SK-N-SH (cell line): ENCODE measurements at regions not wholly inside any gene's neighbourhood (a gene's known extent, or its start where the extent isn't known, plus 50 kb on each side); places are given as distances from the start of the nearest gene placed in this dataset.

Source experiments
- CTCF ChIA-PET: fragments of 300-600, 350-600 bp; formaldehyde crosslinking; extraction: SDS; loops from one replicate; lab custom pipeline; 2021; lab: Yijun Ruan, JAX
- POLR2A ChIA-PET: fragments of 350-600 bp; sonication (Branson Sonifier 250); formaldehyde crosslinking; extraction: SDS; loops from one replicate; lab custom pipeline; 2020; ENCODE audit warnings: antibody characterized with exemption, inconsistent platforms; lab: Yijun Ruan, JAX
- DNase-seq: peaks from one replicate; pipeline ENCODE4 v3.0.0; 2012
- H2AFZ ChIP-seq: fragments of 200-600 bp; sonication (generic); 2 replicates; pipeline ENCODE4 v1.8.1; 2016; ENCODE audit warnings: antibody characterized with exemption, mild to moderate bottlenecking, low read depth
- H3F3A ChIP-seq: fragments of 200-600 bp; sonication (generic); replicated peaks from 2 replicates; pipeline ENCODE3; 2016; ENCODE audit warnings: antibody characterized with exemption, mild to moderate bottlenecking; ENCODE audit not compliant: insufficient read depth
- H3K27ac ChIP-seq, 2 experiments: fragments of 200-500 bp in 1 of 2; fragments of 200-600 bp in 1 of 2; sonication (Bioruptor generic) in 1 of 2; sonication (generic), shearing (Covaris generic) in 1 of 2; 2 replicates each; pipeline versions ENCODE4 v1.5.1 to v1.6.1; 2014 to 2016; ENCODE audit warnings: low read depth in 2 of 2, inconsistent platforms in 1 of 2, low read length in 1 of 2, mild to moderate bottlenecking in 1 of 2, mixed read lengths in 1 of 2
- H3K27me3 ChIP-seq: fragments of 200-600 bp; sonication (generic), shearing (Covaris generic); 2 replicates; pipeline ENCODE4 v1.6.1; 2016; ENCODE audit warnings: mixed run types; ENCODE audit not compliant: insufficient read depth
- H3K36me3 ChIP-seq, 2 experiments: fragments of 200-500 bp in 1 of 2; fragments of 200-600 bp in 1 of 2; sonication (Bioruptor generic) in 1 of 2; sonication (generic) in 1 of 2; replicated peaks in 1 of 2; 2 replicates each; pipeline versions ENCODE3 to v1.5.1; 2014 to 2016; ENCODE audit warnings: low read length in 1 of 2, mild to moderate bottlenecking in 1 of 2; ENCODE audit not compliant: insufficient read depth in 2 of 2, control insufficient read depth in 1 of 2
- H3K4me1 ChIP-seq, 2 experiments: fragments of 200-500 bp in 1 of 2; fragments of 200-600 bp in 1 of 2; sonication (Bioruptor generic) in 1 of 2; sonication (generic), shearing (Covaris generic) in 1 of 2; 2 replicates each; pipeline versions ENCODE4 v1.5.1 to v1.6.1; 2014 to 2016; ENCODE audit warnings: low read depth in 1 of 2, low read length in 1 of 2, mixed run types in 1 of 2; ENCODE audit not compliant: insufficient read depth in 2 of 2, control insufficient read depth in 1 of 2
- H3K4me2 ChIP-seq: fragments of 200-600 bp; sonication (generic), shearing (Covaris generic); 2 replicates; pipeline ENCODE4 v1.6.1; 2017; ENCODE audit warnings: mixed run types
- H3K4me3 ChIP-seq, 2 experiments: fragments of 200-500 bp in 1 of 2; fragments of 200-600 bp in 1 of 2; sonication (Bioruptor generic) in 1 of 2; sonication (generic), shearing (Covaris generic) in 1 of 2; 2 replicates each; pipeline versions ENCODE4 v1.5.1 to v1.8.1; 2014 to 2016; ENCODE audit warnings: low read depth in 2 of 2, inconsistent platforms in 1 of 2, low read length in 1 of 2, mild to moderate bottlenecking in 1 of 2, mixed read lengths in 1 of 2, moderate library complexity in 1 of 2
- H3K79me2 ChIP-seq: fragments of 200-600 bp; sonication (generic); 2 replicates; pipeline ENCODE4 v1.8.1; 2017; ENCODE audit warnings: mild to moderate bottlenecking; ENCODE audit not compliant: insufficient read depth
- H3K9ac ChIP-seq: fragments of 200-600 bp; sonication (generic); 2 replicates; pipeline ENCODE4 v1.6.1; 2017; ENCODE audit warnings: mixed run types
- H3K9me2 ChIP-seq: fragments of 200-600 bp; sonication (generic); 2 replicates; pipeline ENCODE4 v1.6.1; 2017; ENCODE audit warnings: mixed run types
- H3K9me3 ChIP-seq: fragments of 200-600 bp; sonication (generic); 2 replicates; pipeline ENCODE4 v1.6.1; 2017; ENCODE audit warnings: mixed run types, mild to moderate bottlenecking, moderate library complexity
- H4K20me1 ChIP-seq: fragments of 200-600 bp; sonication (generic); 2 replicates; pipeline ENCODE4 v1.6.1; 2017; ENCODE audit warnings: mild to moderate bottlenecking, mixed run types; ENCODE audit not compliant: insufficient read depth
- CHD2 ChIP-seq: fragments of 150-350 bp; IDR thresholded peaks from 2 replicates; pipeline ENCODE4 v1.6.1; 2018; ENCODE audit warnings: low read length; ENCODE audit not compliant: partially characterized antibody
- FOXM1 ChIP-seq: IDR thresholded peaks from 2 replicates; pipeline ENCODE4 v1.4.0; 2012; ENCODE audit warnings: low read depth, mild to moderate bottlenecking
- GATA2 ChIP-seq: sonication (generic); formaldehyde crosslinking; IDR thresholded peaks from 2 replicates; pipeline ENCODE4 v1.5.0; 2020; ENCODE audit warnings: mild to moderate bottlenecking, missing genetic modification reagents
- NFIC ChIP-seq: IDR thresholded peaks from 2 replicates; pipeline ENCODE4 v1.4.0; 2012; ENCODE audit warnings: borderline replicate concordance
- POLR2AphosphoS5 ChIP-seq: IDR thresholded peaks from 2 replicates; pipeline ENCODE4 v1.6.1; 2012; ENCODE audit warnings: low read depth, low read length
- RCOR1 ChIP-seq: fragments of 150-350 bp; IDR thresholded peaks from 2 replicates; pipeline ENCODE4 v1.6.1; 2017; ENCODE audit warnings: antibody characterized with exemption, low read length
- RFX5 ChIP-seq: IDR thresholded peaks from 2 replicates; pipeline ENCODE4 v1.6.1; 2012; ENCODE audit warnings: mild to moderate bottlenecking, improper control_type of control experiment, low read length
- RXRA ChIP-seq: IDR thresholded peaks from 2 replicates; pipeline ENCODE4 v1.4.0; 2012; ENCODE audit warnings: low read depth, mild to moderate bottlenecking, borderline replicate concordance
- SIN3A ChIP-seq: IDR thresholded peaks from 2 replicates; pipeline ENCODE4 v1.6.1; 2012; ENCODE audit warnings: low read depth, mild to moderate bottlenecking, low read length, moderate library complexity, borderline replicate concordance
- TEAD4 ChIP-seq: IDR thresholded peaks from 2 replicates; pipeline ENCODE4 v1.4.0; 2012; ENCODE audit warnings: mild to moderate bottlenecking, borderline replicate concordance; ENCODE audit not compliant: insufficient read depth
- WGBS: methylation state at CpG from one replicate; pipeline ENCODE4 v1.1.6; 2017; ENCODE audit warnings: low lambda C conversion rate; 5-methylcytosine and 5-hydroxymethylcytosine counted together
- TF ChIP-seq, protein P1 (sequence below): fragments of 150-350 bp; IDR thresholded peaks from 2 replicates; pipeline ENCODE4 v1.6.1; 2017; ENCODE audit warnings: antibody characterized with exemption, low read length, low read depth, borderline replicate concordance
- TF ChIP-seq, protein P2 (sequence below): fragments of 200-600 bp; sonication (generic); IDR thresholded peaks from 2 replicates; pipeline ENCODE4 v1.6.1; 2017; ENCODE audit warnings: antibody characterized with exemption, mild to moderate bottlenecking, moderate library complexity

DNA sequence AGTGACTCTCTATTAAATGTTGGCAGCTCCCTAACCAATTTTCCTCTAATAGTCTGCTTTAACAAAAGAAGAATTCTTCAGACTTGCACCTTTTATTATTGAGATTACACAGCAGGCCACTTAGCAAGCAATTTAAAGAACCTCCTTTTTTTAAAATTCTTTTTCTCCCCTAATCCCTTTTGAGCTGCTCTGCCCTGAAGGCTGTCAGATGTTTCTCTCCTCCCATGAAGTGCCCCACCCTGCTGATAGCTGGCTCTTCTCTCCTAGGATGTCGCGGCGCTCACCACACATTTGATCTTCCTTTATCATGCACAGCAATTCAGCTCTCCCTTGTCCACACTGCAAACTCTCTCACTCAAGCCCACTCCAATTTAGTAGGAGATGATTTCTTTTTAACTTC is 1471.1 kb upstream of the ACO1 start:
- Histone ChIP-seq H3K79me2 (no peaks in the 10 kb centered on the region), H2AFZ (no peak overlapping the region), H3K9me3 (no peaks in the 10 kb centered on the region), H4K20me1 (no peaks in the 10 kb centered on the region), H3K4me2 (no peak overlapping the region), H3K4me3 (no peak overlapping the region), H3K27ac (no peak overlapping the region), H3K36me3 (no peaks in the 10 kb centered on the region), H3K4me1 (no peaks in the 10 kb centered on the region), H3K27me3 (no peaks in the 10 kb centered on the region), H3K9ac (no peak overlapping the region), H3F3A (no peaks in the 10 kb centered on the region), H3K9me2 (no peaks in the 10 kb centered on the region)
- POLR2A ChIA-PET, result no interaction called here
- WGBS, result 97% methylated on average over 3 of the region's 3 CpGs
- TF ChIP-seq POLR2AphosphoS5 (no peak), FOXM1 (no peak), CHD2 (no peak)
- DNase-seq, result no peak
- CTCF ChIA-PET, result interaction anchor here (0.8 kb wide), 1 partner anchor 12 kb away, joined by 3 read pairs; no protein-coding TSS in a partner anchor

DNA sequence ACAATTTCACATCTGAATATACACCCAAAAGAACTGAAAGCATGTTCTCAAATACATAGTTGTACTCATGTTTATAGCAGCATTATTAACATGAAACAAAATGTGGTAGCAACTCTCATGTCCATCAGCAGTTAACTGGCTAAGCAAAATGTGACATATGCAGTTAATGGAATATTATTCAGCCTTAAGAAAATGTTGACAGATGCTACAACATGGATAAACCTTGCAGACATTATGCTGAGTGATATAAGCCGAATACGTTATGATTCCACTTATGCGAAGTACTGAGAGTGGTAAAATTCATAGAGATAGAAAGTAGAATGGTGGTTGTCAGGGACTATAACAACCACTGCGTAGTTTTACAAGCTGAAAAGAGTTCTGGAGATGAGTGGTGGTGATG is 1469.0 kb upstream of the ACO1 start:
- H2AFZ ChIP-seq, result no peak overlapping the region
- ChIA-PET POLR2A (no interaction called here), CTCF (no interaction called here)
- no peak overlapping the region for H3K9ac ChIP-seq
- H3K36me3 ChIP-seq, result no peaks in the 10 kb centered on the region
- H3K9me3 ChIP-seq, result no peaks in the 10 kb centered on the region
- H3K27ac ChIP-seq, result no peak overlapping the region
- H3F3A ChIP-seq, result no peaks in the 10 kb centered on the region
- TF ChIP-seq SIN3A (no peak), TEAD4 (no peak), NFIC (no peak), RFX5 (no peak)
- TF ChIP-seq, protein P1, sequence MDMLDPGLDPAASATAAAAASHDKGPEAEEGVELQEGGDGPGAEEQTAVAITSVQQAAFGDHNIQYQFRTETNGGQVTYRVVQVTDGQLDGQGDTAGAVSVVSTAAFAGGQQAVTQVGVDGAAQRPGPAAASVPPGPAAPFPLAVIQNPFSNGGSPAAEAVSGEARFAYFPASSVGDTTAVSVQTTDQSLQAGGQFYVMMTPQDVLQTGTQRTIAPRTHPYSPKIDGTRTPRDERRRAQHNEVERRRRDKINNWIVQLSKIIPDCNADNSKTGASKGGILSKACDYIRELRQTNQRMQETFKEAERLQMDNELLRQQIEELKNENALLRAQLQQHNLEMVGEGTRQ, result no peak
- TF ChIP-seq, protein P2, sequence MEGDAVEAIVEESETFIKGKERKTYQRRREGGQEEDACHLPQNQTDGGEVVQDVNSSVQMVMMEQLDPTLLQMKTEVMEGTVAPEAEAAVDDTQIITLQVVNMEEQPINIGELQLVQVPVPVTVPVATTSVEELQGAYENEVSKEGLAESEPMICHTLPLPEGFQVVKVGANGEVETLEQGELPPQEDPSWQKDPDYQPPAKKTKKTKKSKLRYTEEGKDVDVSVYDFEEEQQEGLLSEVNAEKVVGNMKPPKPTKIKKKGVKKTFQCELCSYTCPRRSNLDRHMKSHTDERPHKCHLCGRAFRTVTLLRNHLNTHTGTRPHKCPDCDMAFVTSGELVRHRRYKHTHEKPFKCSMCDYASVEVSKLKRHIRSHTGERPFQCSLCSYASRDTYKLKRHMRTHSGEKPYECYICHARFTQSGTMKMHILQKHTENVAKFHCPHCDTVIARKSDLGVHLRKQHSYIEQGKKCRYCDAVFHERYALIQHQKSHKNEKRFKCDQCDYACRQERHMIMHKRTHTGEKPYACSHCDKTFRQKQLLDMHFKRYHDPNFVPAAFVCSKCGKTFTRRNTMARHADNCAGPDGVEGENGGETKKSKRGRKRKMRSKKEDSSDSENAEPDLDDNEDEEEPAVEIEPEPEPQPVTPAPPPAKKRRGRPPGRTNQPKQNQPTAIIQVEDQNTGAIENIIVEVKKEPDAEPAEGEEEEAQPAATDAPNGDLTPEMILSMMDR, result no peak
- H3K79me2 ChIP-seq, result no peaks in the 10 kb centered on the region
- no peaks in the 10 kb centered on the region for H3K4me1 ChIP-seq
- no peaks in the 10 kb centered on the region for H3K27me3 ChIP-seq
- H3K4me3 ChIP-seq, result no peak overlapping the region
- H3K9me2 ChIP-seq, result no peaks in the 10 kb centered on the region
- no peak overlapping the region for H3K4me2 ChIP-seq
- 75% methylated on average over 4 of the region's 4 CpGs for WGBS
- H4K20me1 ChIP-seq, result no peaks in the 10 kb centered on the region
- DNase-seq, result no peak

DNA sequence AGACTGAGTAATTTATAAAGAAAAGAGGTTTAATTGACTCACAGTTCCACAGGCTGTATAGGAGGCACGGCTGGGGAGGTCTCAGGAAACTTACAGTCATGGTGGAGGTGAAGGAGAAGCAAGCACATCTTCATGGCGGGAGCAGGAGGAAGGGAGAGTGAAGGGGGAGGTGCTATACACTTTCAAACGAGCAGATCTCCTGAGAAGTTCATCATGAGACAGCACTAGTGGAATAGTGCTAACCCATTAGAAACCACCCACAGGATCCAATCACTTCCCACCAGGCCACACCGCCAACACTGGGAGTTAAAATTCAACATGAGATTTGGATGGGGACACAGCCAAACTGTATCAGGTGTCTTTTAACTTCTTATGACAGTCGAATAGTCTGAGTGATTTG is 1459.3 kb upstream of the ACO1 start:
- POLR2A ChIA-PET, result no interaction called here
- Histone ChIP-seq H3K4me3 (no peak overlapping the region), H3K4me1 (no peaks in the 10 kb centered on the region; a peak in 1 of 4 replicates), H3K9me3 (no peaks in the 10 kb centered on the region), H3K27ac (no peak overlapping the region), H3K9me2 (no peaks in the 10 kb centered on the region), H3K79me2 (no peaks in the 10 kb centered on the region), H3K4me2 (no peak overlapping the region), H3K9ac (no peak overlapping the region), H4K20me1 (no peaks in the 10 kb centered on the region), H3K36me3 (no peaks in the 10 kb centered on the region), H2AFZ (no peak overlapping the region), H3F3A (no peaks in the 10 kb centered on the region), H3K27me3 (no peaks in the 10 kb centered on the region)
- DNase-seq, result no peak
- TF ChIP-seq RXRA (no peak), GATA2 (CRISPR knock-in tag) (no peak), RCOR1 (no peak), CHD2 (no peak)
- WGBS, result 63% methylated on average over 5 of the region's 5 CpGs
- CTCF ChIA-PET, result no interaction called here
